GM23338 (cell line): ENCODE measurements at regions not wholly inside any gene's neighbourhood (a gene's known extent, or its start where the extent isn't known, plus 50 kb on each side); places are given as distances from the start of the nearest gene placed in this dataset.
A peak's percentile ranks its signal among the peaks of the same experiment; 100 is the strongest.

ENCODE experiments used
- ATAC-seq: fragments of 200-7000 bp; cut with Tn5 transposase; 3 replicates; pipeline ENCODE4 v1.9.1; 2020
- DNase-seq: peaks from one replicate; pipeline ENCODE4 v3.0.0-alpha.2; 2015; ENCODE audit warnings: low spot score
- H2AFZ ChIP-seq: fragments of 200-600 bp; sonication (generic); 2 replicates; pipeline ENCODE4 v1.8.0; 2016; ENCODE audit warnings: antibody characterized with exemption, mild to moderate bottlenecking, moderate library complexity
- H3F3A ChIP-seq: fragments of 200-600 bp; sonication (generic); replicated peaks from 2 replicates; pipeline ENCODE4 v1.8.0; 2017; ENCODE audit warnings: antibody characterized with exemption, mixed run types, low read depth
- H3K27ac ChIP-seq: fragments of 200-600 bp; sonication (generic); 2 replicates; pipeline ENCODE4 v1.6.1; 2016; ENCODE audit warnings: low read depth
- H3K27me3 ChIP-seq: fragments of 200-600 bp; sonication (generic); 2 replicates; pipeline ENCODE4 v1.8.0; 2016; ENCODE audit warnings: mild to moderate bottlenecking, mixed run types, moderate library complexity; ENCODE audit not compliant: insufficient read depth
- H3K36me3 ChIP-seq: fragments of 200-600 bp; sonication (generic); 2 replicates; pipeline ENCODE4 v1.8.0; 2016; ENCODE audit warnings: mild to moderate bottlenecking; ENCODE audit not compliant: insufficient read depth
- H3K4me1 ChIP-seq: fragments of 200-600 bp; sonication (generic); 2 replicates; pipeline ENCODE4 v1.8.0; 2016; ENCODE audit warnings: mild to moderate bottlenecking, moderate library complexity; ENCODE audit not compliant: insufficient read depth
- H3K4me2 ChIP-seq: fragments of 200-600 bp; sonication (generic); 2 replicates; pipeline ENCODE4 v1.7.1; 2017; ENCODE audit warnings: mixed run types
- H3K4me3 ChIP-seq: fragments of 200-600 bp; sonication (generic); 2 replicates; pipeline ENCODE4 v1.6.1; 2016; ENCODE audit warnings: mixed run types
- H3K79me2 ChIP-seq: fragments of 200-600 bp; sonication (generic); replicated peaks from 2 replicates; pipeline ENCODE4 v1.8.0; 2017; ENCODE audit warnings: mild to moderate bottlenecking; ENCODE audit not compliant: insufficient read depth
- H3K9me2 ChIP-seq: fragments of 200-600 bp; sonication (generic); 2 replicates; pipeline ENCODE4 v1.8.0; 2017; ENCODE audit not compliant: insufficient read depth
- H4K20me1 ChIP-seq: fragments of 200-600 bp; sonication (generic); replicated peaks from 2 replicates; pipeline ENCODE4 v1.8.0; 2017; ENCODE audit warnings: mild to moderate bottlenecking; ENCODE audit not compliant: insufficient read depth
- H3K27ac Mint-ChIP-seq: 2 replicates; pipeline ENCODE4 v1.8.0; 2020; ENCODE audit warnings: inconsistent platforms, mild to moderate bottlenecking, moderate library complexity, mixed read lengths
- H3K27me3 Mint-ChIP-seq: 3 replicates; pipeline ENCODE4 v1.8.0; 2022; ENCODE audit warnings: low read depth, mild to moderate bottlenecking, moderate library complexity, mixed read lengths, inconsistent platforms; ENCODE audit not compliant: insufficient read depth, poor library complexity
- H3K36me3 Mint-ChIP-seq: 3 replicates; pipeline ENCODE4 v1.8.0; 2021; ENCODE audit warnings: low read depth, mild to moderate bottlenecking, inconsistent platforms, moderate library complexity, mixed read lengths
- H3K4me1 Mint-ChIP-seq: 3 replicates; pipeline ENCODE4 v1.8.0; 2020; ENCODE audit warnings: mild to moderate bottlenecking, inconsistent platforms, mixed read lengths
- H3K4me3 Mint-ChIP-seq: 3 replicates; pipeline ENCODE4 v1.8.0; 2021; ENCODE audit warnings: moderate library complexity, mild to moderate bottlenecking, inconsistent platforms, mixed read lengths
- H3K9me3 Mint-ChIP-seq: 3 replicates; pipeline ENCODE4 v1.8.0; 2020; ENCODE audit warnings: moderate library complexity, mild to moderate bottlenecking, inconsistent platforms, mixed read lengths
- CREB1 ChIP-seq: fragments of 250-450 bp; sonication (Bioruptor Pico); IDR thresholded peaks from 2 replicates; pipeline ENCODE4 v1.5.0; 2020; ENCODE audit warnings: low read depth, mild to moderate bottlenecking, moderate library complexity
- EZH2 ChIP-seq: fragments of 200-600 bp; sonication (generic); IDR thresholded peaks from one replicate; pipeline ENCODE4 v1.8.0; 2017; ENCODE audit warnings: antibody characterized with exemption, mild to moderate bottlenecking, low read depth; ENCODE audit not compliant: unreplicated experiment
- EZH2phosphoT487 ChIP-seq: fragments of 200-600 bp; sonication (generic); IDR thresholded peaks from one replicate; pipeline ENCODE4 v1.8.1; 2018; ENCODE audit warnings: antibody characterized with exemption; ENCODE audit not compliant: unreplicated experiment
- JUNB ChIP-seq: IDR thresholded peaks from one replicate; pipeline ENCODE4 v1.6.1; 2016; ENCODE audit warnings: antibody characterized with exemption; ENCODE audit not compliant: unreplicated experiment
- NANOG ChIP-seq: IDR thresholded peaks from 2 replicates; pipeline ENCODE4 v1.6.1; 2016; ENCODE audit warnings: antibody characterized with exemption, borderline replicate concordance
- REST ChIP-seq: IDR thresholded peaks from one replicate; pipeline ENCODE4 v1.6.1; 2018; ENCODE audit warnings: antibody characterized with exemption; ENCODE audit not compliant: unreplicated experiment
- ZNF114 ChIP-seq: fragments of 250-450 bp; sonication (Bioruptor Pico); IDR thresholded peaks from 2 replicates; pipeline ENCODE4 v1.5.0; 2020; ENCODE audit warnings: mild to moderate bottlenecking, moderate library complexity
- ZNF331 ChIP-seq: fragments of 250-450 bp; sonication (Bioruptor Pico); IDR thresholded peaks from 2 replicates; pipeline ENCODE4 v1.5.0; 2020; ENCODE audit warnings: low read depth, mild to moderate bottlenecking, moderate library complexity
- ZNF462 ChIP-seq: fragments of 250-450 bp; sonication (Bioruptor Pico); IDR thresholded peaks from 2 replicates; pipeline ENCODE4 v1.5.0; 2020; ENCODE audit warnings: mild to moderate bottlenecking, moderate library complexity

GRCh38 chr15:35665896-35666536, 120.1 kb upstream of the DPH6 start:
- peaks cover 11% of the 10 kb centered on the region for H3K4me1 ChIP-seq
- Mint-ChIP-seq H3K9me3 (no peaks in the 10 kb centered on the region), H3K4me1 (peaks cover 17% of the 10 kb centered on the region)

More at GRCh38 chr15:35665896-35666536, 120.1 kb upstream of the DPH6 start:
- H3K27ac ChIP-seq = no peak overlapping the region
- Mint-ChIP-seq H3K36me3 (no peaks in the 10 kb centered on the region), H3K27ac (no peak overlapping the region), H3K4me3 (no peak overlapping the region), H3K27me3 (no peaks in the 10 kb centered on the region)
- no peaks in the 10 kb centered on the region for H3K27me3 ChIP-seq
- H4K20me1 ChIP-seq = no peaks in the 10 kb centered on the region
- no peaks in the 10 kb centered on the region for H3K36me3 ChIP-seq
- H3K4me2 ChIP-seq = no peak overlapping the region
- DNase-seq (no peak), ATAC-seq (no peak)
- no peaks in the 10 kb centered on the region for H3K9me2 ChIP-seq
- no peaks in the 10 kb centered on the region for H3K79me2 ChIP-seq
- H2AFZ ChIP-seq = 0 out of 2 replicates have a peak overlapping the region, but pooled peaks have one; percentile 15
- TF ChIP-seq JUNB (no peak), EZH2 (no peak), NANOG (no peak), CREB1 (no peak), EZH2phosphoT487 (no peak), ZNF331 (CRISPR knock-in tag) (no peak), ZNF462 (CRISPR knock-in tag) (no peak), ZNF114 (no peak), REST (no peak)
- no peaks in the 10 kb centered on the region for H3F3A ChIP-seq
- no peak overlapping the region for H3K4me3 ChIP-seq
